BLaER1 treated with 17β-estradiol and CSF1 and Interleukin-3, amounts not matched to agents 10 nM and 100 nM (cell line): ENCODE measurements at regions not wholly inside any gene's neighbourhood (a gene's known extent, or its start where the extent isn't known, plus 50 kb on each side); places are given as distances from the start of the nearest gene placed in this dataset.

ENCODE experiments used
- H3K27ac ChIP-seq, 11 experiments: shearing (Covaris generic); formaldehyde crosslinking; 2 replicates each; pipeline ENCODE4 v1.8.1; 2022
- H3K27me3 ChIP-seq, 11 experiments: shearing (Covaris generic); formaldehyde crosslinking; 2 replicates each; pipeline ENCODE4 v1.8.1; 2022
- H3K36me3 ChIP-seq, 11 experiments: shearing (Covaris generic); formaldehyde crosslinking; 2 replicates each; pipeline ENCODE4 v1.8.1; 2022
- H3K4me1 ChIP-seq, 10 experiments: shearing (Covaris generic); formaldehyde crosslinking; 2 replicates each; pipeline ENCODE4 v1.8.1; 2022
- H3K4me2 ChIP-seq, 11 experiments: shearing (Covaris generic); formaldehyde crosslinking; 2 replicates each; pipeline ENCODE4 v1.8.1; 2022
- H3K4me3 ChIP-seq, 10 experiments: shearing (Covaris generic); formaldehyde crosslinking; 2 replicates each; pipeline ENCODE4 v1.8.1; 2022
- H3K9ac ChIP-seq, 11 experiments: shearing (Covaris generic); formaldehyde crosslinking; 2 replicates each; pipeline ENCODE4 v1.8.1; 2022
- H3K9me3 ChIP-seq, 11 experiments: shearing (Covaris generic); formaldehyde crosslinking; replicated peaks in 1 of 11; 2 replicates each; pipeline ENCODE4 v1.8.1; 2022
- H4K20me1 ChIP-seq, 11 experiments: shearing (Covaris generic); formaldehyde crosslinking; 2 replicates each; pipeline ENCODE4 v1.8.1; 2022
- Cebpa-rat ChIP-seq, 11 experiments: shearing (Covaris generic); IDR thresholded peaks; 2 replicates each; pipeline ENCODE4 v1.8.1; 2022

GRCh38 chr9:118991366-118992285 lies 377.6 kb downstream of the BRINP1 start:
- H3K9me3 ChIP-seq = no peaks in the 10 kb centered on the region
- H3K9ac ChIP-seq = no peak overlapping the region
- peaks cover 13 to 30% (median 19%) of the 10 kb centered on the region in 10 experiments; a peak in 18 of 20 replicates for H3K4me1 ChIP-seq
- no peaks in the 10 kb centered on the region for H3K27me3 ChIP-seq
- 0 out of 22 replicates have a peak, but pooled peaks cover 0 to 4% (median 0%) of the 10 kb centered on the region in 11 experiments for H4K20me1 ChIP-seq
- TF ChIP-seq Cebpa-rat (IDR thresholded peaks at IDR 0.05) = no peak
- H3K27ac ChIP-seq = no peak overlapping the region
- peak overlapping the region in 7 of 11 experiments; percentile 15 to 52 (median 47); a peak in 12 of 22 replicates for H3K4me2 ChIP-seq
- H3K36me3 ChIP-seq = no peaks in the 10 kb centered on the region
- H3K4me3 ChIP-seq = no peak overlapping the region

GRCh38 chr9:118992813-118993794 lies 376.1 kb downstream of the BRINP1 start:
- Histone ChIP-seq H3K4me3 (no peak overlapping the region), H3K36me3 (no peaks in the 10 kb centered on the region), H3K27me3 (no peaks in the 10 kb centered on the region), H3K27ac (no peak overlapping the region), H3K9ac (no peak overlapping the region), H3K9me3 (no peaks in the 10 kb centered on the region), H3K4me2 (no peak overlapping the region), H4K20me1 (0 out of 22 replicates have a peak, but pooled peaks cover 0 to 4% (median 0%) of the 10 kb centered on the region in 11 experiments), H3K4me1 (peaks cover 0 to 28% (median 15%) of the 10 kb centered on the region in 10 experiments; a peak in 13 of 20 replicates)
- no peak for TF ChIP-seq Cebpa-rat (IDR thresholded peaks at IDR 0.05)

- H3K36me3 ChIP-seq = no peaks in the 10 kb centered on the region
- H3K27me3 ChIP-seq = no peaks in the 10 kb centered on the region
- H4K20me1 ChIP-seq = 0 out of 22 replicates have a peak, but pooled peaks cover 0 to 4% (median 0%) of the 10 kb centered on the region in 11 experiments
- no peak overlapping the region for H3K27ac ChIP-seq
- H3K9ac ChIP-seq = no peak overlapping the region
- TF ChIP-seq Cebpa-rat (IDR thresholded peaks at IDR 0.05) = no peak
- no peaks in the 10 kb centered on the region for H3K9me3 ChIP-seq
- peaks cover 0 to 28% (median 15%) of the 10 kb centered on the region in 10 experiments; a peak in 13 of 20 replicates for H3K4me1 ChIP-seq
- no peak overlapping the region for H3K4me2 ChIP-seq
- H3K4me3 ChIP-seq = no peak overlapping the region
These were observed 375.3 kb downstream of the BRINP1 start for GRCh38 chr9:118993965-118994364.

GRCh38 chr9:119002491-119002890 lies 366.7 kb downstream of the BRINP1 start:
- Histone ChIP-seq H3K9me3 (no peaks in the 10 kb centered on the region), H3K27ac (no peak overlapping the region)

GRCh38 chr9:119003201-119003611 lies 366.0 kb downstream of the BRINP1 start:
- Histone ChIP-seq H4K20me1 (no peaks in the 10 kb centered on the region), H3K27ac (no peak overlapping the region), H3K9ac (no peak overlapping the region), H3K4me2 (no peak overlapping the region), H3K4me1 (peaks cover 0 to 5% (median 0%) of the 10 kb centered on the region in 10 experiments; a peak in 1 of 20 replicates), H3K4me3 (no peak overlapping the region), H3K27me3 (no peaks in the 10 kb centered on the region), H3K9me3 (no peaks in the 10 kb centered on the region), H3K36me3 (no peaks in the 10 kb centered on the region)
- no peak for TF ChIP-seq Cebpa-rat (IDR thresholded peaks at IDR 0.05)

More at GRCh38 chr9:119002491-119002890, 366.7 kb downstream of the BRINP1 start:
- H3K4me2 ChIP-seq = no peak overlapping the region
- no peak overlapping the region for H3K4me3 ChIP-seq
- H3K9ac ChIP-seq = no peak overlapping the region
- no peak for TF ChIP-seq Cebpa-rat (IDR thresholded peaks at IDR 0.05)
- no peaks in the 10 kb centered on the region for H3K27me3 ChIP-seq
- peaks cover 0 to 5% (median 0%) of the 10 kb centered on the region in 10 experiments; a peak in 1 of 20 replicates for H3K4me1 ChIP-seq
- H3K36me3 ChIP-seq = no peaks in the 10 kb centered on the region
- H4K20me1 ChIP-seq = no peaks in the 10 kb centered on the region

- Histone ChIP-seq H3K27me3 (no peaks in the 10 kb centered on the region), H3K4me2 (no peak overlapping the region), H3K9me3 (no peaks in the 10 kb centered on the region), H3K36me3 (no peaks in the 10 kb centered on the region), H3K27ac (no peak overlapping the region), H4K20me1 (no peaks in the 10 kb centered on the region), H3K4me1 (peaks cover 0 to 5% (median 0%) of the 10 kb centered on the region in 10 experiments; a peak in 1 of 20 replicates), H3K4me3 (no peak overlapping the region), H3K9ac (no peak overlapping the region)
- TF ChIP-seq Cebpa-rat (IDR thresholded peaks at IDR 0.05) = no peak
These were observed 365.2 kb downstream of the BRINP1 start for GRCh38 chr9:119003882-119004617.

GRCh38 chr9:119004618-119004990 lies 364.6 kb downstream of the BRINP1 start:
- Histone ChIP-seq H3K36me3 (no peaks in the 10 kb centered on the region), H3K4me2 (no peak overlapping the region), H3K4me3 (no peak overlapping the region), H4K20me1 (no peaks in the 10 kb centered on the region), H3K27me3 (no peaks in the 10 kb centered on the region), H3K4me1 (peaks cover 0 to 5% (median 0%) of the 10 kb centered on the region in 10 experiments; a peak in 1 of 20 replicates), H3K27ac (no peak overlapping the region), H3K9me3 (no peaks in the 10 kb centered on the region), H3K9ac (no peak overlapping the region)
- no peak for TF ChIP-seq Cebpa-rat (IDR thresholded peaks at IDR 0.05)

- Histone ChIP-seq H3K27me3 (no peaks in the 10 kb centered on the region), H3K4me1 (peaks cover 0 to 5% (median 0%) of the 10 kb centered on the region in 10 experiments; a peak in 1 of 20 replicates), H4K20me1 (no peaks in the 10 kb centered on the region), H3K36me3 (no peaks in the 10 kb centered on the region), H3K9ac (no peak overlapping the region), H3K9me3 (no peaks in the 10 kb centered on the region), H3K27ac (no peak overlapping the region), H3K4me2 (no peak overlapping the region), H3K4me3 (no peak overlapping the region)
- no peak for TF ChIP-seq Cebpa-rat (IDR thresholded peaks at IDR 0.05)
These were observed 364.1 kb downstream of the BRINP1 start for GRCh38 chr9:119005162-119005561.
